Right ventricle myocardium superior (tissue), 1 donor: ENCODE measurements at regions not wholly inside any gene's neighbourhood (a gene's known extent, or its start where the extent isn't known, plus 50 kb on each side); places are given as distances from the start of the nearest gene placed in this dataset.
"Not testable (repeated sequence)": the region's sequence is repeated elsewhere in the genome, so short reads cannot be mapped to it uniquely, and the experiment has no call there.

ENCODE experiments used
- ATAC-seq: fragments of 200-7000 bp; cut with Tn5 transposase; one replicate; pipeline ENCODE4 v1.9.1; 2020; ENCODE audit warnings: mild to moderate bottlenecking; ENCODE audit not compliant: poor library complexity
- DNase-seq: peaks from one replicate; pipeline ENCODE4 v3.0.0-alpha.2; 2020
- intact Hi-C: fragments of 100-400 bp; cut with DNase I; formaldehyde crosslinking; loops from one replicate; pipeline ENCODE4 v1.11.2; 2022
- donor health status: DM: no; HTN: yes; CAD: no; lungs with severe emphysema.

- intact Hi-C loops: no loop called here
- DNase-seq (no peak), ATAC-seq (no peak)
Measured at GRCh38 chr13:81334481-81334880, 993.6 kb upstream of the SPRY2 start.

GRCh38 chr13:81326913-81327312 lies 986.0 kb upstream of the SPRY2 start:
- intact Hi-C loops: no loop called here
- ATAC-seq (no peak), DNase-seq (no peak)

GRCh38 chr13:81320516-81320915 lies 979.6 kb upstream of the SPRY2 start:
- intact Hi-C loops: no loop called here
- DNase-seq (no peak), ATAC-seq (no peak)

GRCh38 chr13:81319351-81319750 lies 978.4 kb upstream of the SPRY2 start:
- DNase-seq (no peak), ATAC-seq (no peak)
- intact Hi-C loops: no loop called here

- ATAC-seq: no peak
- intact Hi-C loops: no loop called here
Measured at GRCh38 chr13:81318231-81319019, 977.5 kb upstream of the SPRY2 start.

GRCh38 chr13:81314461-81314860 lies 973.5 kb upstream of the SPRY2 start:
- intact Hi-C loops: no loop called here
- DNase-seq (no peak), ATAC-seq (no peak)

More at GRCh38 chr13:81318231-81319019, 977.5 kb upstream of the SPRY2 start:
- DNase-seq: no peak

GRCh38 chr13:81305928-81306327 lies 965.0 kb upstream of the SPRY2 start:
- intact Hi-C loops: no loop called here
- DNase-seq (no peak), ATAC-seq (no peak)

GRCh38 chr13:81304121-81304659 lies 963.3 kb upstream of the SPRY2 start:
- DNase-seq (no peak), ATAC-seq (no peak)
- intact Hi-C loops: no loop called here

GRCh38 chr13:81302677-81303076 lies 961.8 kb upstream of the SPRY2 start:
- ATAC-seq (no peak), DNase-seq (no peak)
- intact Hi-C loops: no loop called here

- ATAC-seq: no peak
- intact Hi-C loops: no loop called here
- no peak for DNase-seq
Measured at GRCh38 chr13:81302125-81302524, 961.2 kb upstream of the SPRY2 start.

- no peak for ATAC-seq
Measured at GRCh38 chr13:81295177-81295576, 954.3 kb upstream of the SPRY2 start.

GRCh38 chr13:81293594-81294164 lies 952.8 kb upstream of the SPRY2 start:
- no peak for ATAC-seq
- DNase-seq: no peak
- intact Hi-C loops: no loop called here

More at GRCh38 chr13:81295177-81295576, 954.3 kb upstream of the SPRY2 start:
- intact Hi-C loops: no loop called here
- no peak for DNase-seq

GRCh38 chr13:81283561-81283960 lies 942.6 kb upstream of the SPRY2 start:
- no peak for DNase-seq
- no peak for ATAC-seq
- intact Hi-C loops: no loop called here

GRCh38 chr13:81283062-81283461 lies 942.1 kb upstream of the SPRY2 start:
- ATAC-seq (no peak), DNase-seq (no peak)
- intact Hi-C loops: no loop called here

GRCh38 chr13:81275666-81276258 lies 934.8 kb upstream of the SPRY2 start:
- DNase-seq: no peak
- no peak for ATAC-seq
- intact Hi-C loops: no loop called here

GRCh38 chr13:81247711-81248110 lies 906.8 kb upstream of the SPRY2 start:
- DNase-seq: no peak
- intact Hi-C loops: no loop called here
- ATAC-seq: no peak

- intact Hi-C loops: no loop called here
- no peak for DNase-seq
- ATAC-seq: no peak
Measured at GRCh38 chr13:81246556-81246955, 905.6 kb upstream of the SPRY2 start.

- DNase-seq (no peak), ATAC-seq (no peak)
- intact Hi-C loops: no loop called here
Measured at GRCh38 chr13:81244011-81244410, 903.1 kb upstream of the SPRY2 start.

GRCh38 chr13:81230386-81230785 lies 889.5 kb upstream of the SPRY2 start:
- ATAC-seq (no peak), DNase-seq (no peak)
- intact Hi-C loops: no loop called here

- ATAC-seq, intact Hi-C loops, DNase-seq: not testable (repeated sequence)
Measured at GRCh38 chr13:81226830-81227229, 885.9 kb upstream of the SPRY2 start.
